Muscle layer of duodenum (tissue), 2 donors: ENCODE measurements at regions not wholly inside any gene's neighbourhood (a gene's known extent, or its start where the extent isn't known, plus 50 kb on each side); places are given as distances from the start of the nearest gene placed in this dataset.

Experiments
- H3K27ac ChIP-seq: one replicate; pipeline ENCODE4 v1.7.0; 2013; ENCODE audit warnings: mild to moderate bottlenecking, low read length
- H3K27me3 ChIP-seq: one replicate; pipeline ENCODE4 v1.7.0; 2013; ENCODE audit warnings: low read depth, mild to moderate bottlenecking, control low read depth, low read length
- H3K36me3 ChIP-seq, 2 donors: one replicate each; pipeline ENCODE4 v1.7.0; 2013; ENCODE audit warnings: low read length in 2 of 2, control low read depth in 1 of 2, mild to moderate bottlenecking in 1 of 2; ENCODE audit not compliant: insufficient read depth in 2 of 2, control insufficient read depth in 1 of 2
- H3K4me1 ChIP-seq, 2 donors: one replicate each; pipeline ENCODE4 v1.7.0; 2013; ENCODE audit warnings: low read length in 2 of 2, mild to moderate bottlenecking in 2 of 2, control low read depth in 1 of 2, moderate library complexity in 1 of 2; ENCODE audit not compliant: insufficient read depth in 2 of 2, control insufficient read depth in 1 of 2
- H3K4me3 ChIP-seq, 2 donors: one replicate each; pipeline ENCODE4 v1.7.0; 2013; ENCODE audit warnings: low read length in 2 of 2, low read depth in 1 of 2, mild to moderate bottlenecking in 1 of 2
- H3K9me3 ChIP-seq, 2 donors: one replicate each; pipeline ENCODE4 v1.7.0; 2013; ENCODE audit warnings: low read length in 2 of 2, control low read depth in 1 of 2, mild to moderate bottlenecking in 1 of 2; ENCODE audit not compliant: control insufficient read depth in 1 of 2
- donor health status: healthy.

GRCh38 chr10:34032564-34032963 is 698.1 kb upstream of the NRP1 start:
- no peak overlapping the region for H3K4me3 ChIP-seq
- H3K27me3 ChIP-seq = no peaks in the 10 kb centered on the region
- H3K4me1 ChIP-seq = peaks cover 0 to 11% of the 10 kb centered on the region in 2 donors
- no peaks in the 10 kb centered on the region for H3K36me3 ChIP-seq
- no peak overlapping the region for H3K27ac ChIP-seq
- no peaks in the 10 kb centered on the region for H3K9me3 ChIP-seq

- H3K36me3 ChIP-seq = no peaks in the 10 kb centered on the region
- H3K27me3 ChIP-seq = no peaks in the 10 kb centered on the region
- peaks cover 0 to 11% of the 10 kb centered on the region in 2 donors for H3K4me1 ChIP-seq
- H3K4me3 ChIP-seq = no peak overlapping the region
- H3K27ac ChIP-seq = no peak overlapping the region
- no peaks in the 10 kb centered on the region for H3K9me3 ChIP-seq
These were observed 696.9 kb upstream of the NRP1 start for GRCh38 chr10:34031400-34031799.

GRCh38 chr10:34029455-34029854 is 695.0 kb upstream of the NRP1 start:
- H3K36me3 ChIP-seq = no peaks in the 10 kb centered on the region
- peaks cover 0 to 3% of the 10 kb centered on the region in 2 donors for H3K9me3 ChIP-seq
- H3K27ac ChIP-seq = no peak overlapping the region
- H3K27me3 ChIP-seq = no peaks in the 10 kb centered on the region
- H3K4me3 ChIP-seq = no peak overlapping the region
- H3K4me1 ChIP-seq = peaks cover 0 to 11% of the 10 kb centered on the region in 2 donors

GRCh38 chr10:34028936-34029335 is 694.5 kb upstream of the NRP1 start:
- Histone ChIP-seq H3K27ac (no peak overlapping the region), H3K36me3 (no peaks in the 10 kb centered on the region), H3K9me3 (peaks cover 0 to 3% of the 10 kb centered on the region in 2 donors), H3K4me3 (no peak overlapping the region), H3K27me3 (no peaks in the 10 kb centered on the region), H3K4me1 (peaks cover 0 to 11% of the 10 kb centered on the region in 2 donors)

GRCh38 chr10:34024693-34025425 is 690.4 kb upstream of the NRP1 start:
- H3K4me1 ChIP-seq = no peaks in the 10 kb centered on the region
- no peak overlapping the region for H3K27ac ChIP-seq
- H3K36me3 ChIP-seq = no peaks in the 10 kb centered on the region
- H3K9me3 ChIP-seq = peaks cover 0 to 3% of the 10 kb centered on the region in 2 donors
- H3K4me3 ChIP-seq = no peak overlapping the region
- no peaks in the 10 kb centered on the region for H3K27me3 ChIP-seq

GRCh38 chr10:34024282-34024681 is 689.8 kb upstream of the NRP1 start:
- Histone ChIP-seq H3K27me3 (no peaks in the 10 kb centered on the region), H3K27ac (no peak overlapping the region), H3K4me1 (no peaks in the 10 kb centered on the region), H3K9me3 (peaks cover 0 to 3% of the 10 kb centered on the region in 2 donors), H3K36me3 (no peaks in the 10 kb centered on the region), H3K4me3 (no peak overlapping the region)

GRCh38 chr10:34022195-34022594 is 687.7 kb upstream of the NRP1 start:
- Histone ChIP-seq H3K4me3 (no peak overlapping the region), H3K9me3 (peaks cover 0 to 3% of the 10 kb centered on the region in 2 donors), H3K27me3 (no peaks in the 10 kb centered on the region), H3K36me3 (no peaks in the 10 kb centered on the region), H3K27ac (no peak overlapping the region), H3K4me1 (no peaks in the 10 kb centered on the region)

GRCh38 chr10:34018784-34019183 is 684.3 kb upstream of the NRP1 start:
- Histone ChIP-seq H3K4me1 (no peaks in the 10 kb centered on the region), H3K27ac (no peak overlapping the region), H3K27me3 (no peaks in the 10 kb centered on the region), H3K9me3 (no peaks in the 10 kb centered on the region), H3K36me3 (no peaks in the 10 kb centered on the region), H3K4me3 (no peak overlapping the region)

GRCh38 chr10:34018129-34018528 is 683.7 kb upstream of the NRP1 start:
- H3K4me1 ChIP-seq = no peaks in the 10 kb centered on the region
- no peaks in the 10 kb centered on the region for H3K36me3 ChIP-seq
- no peak overlapping the region for H3K27ac ChIP-seq

GRCh38 chr10:34017281-34017680 is 682.8 kb upstream of the NRP1 start:
- H3K36me3 ChIP-seq = no peaks in the 10 kb centered on the region
- no peaks in the 10 kb centered on the region for H3K27me3 ChIP-seq
- H3K27ac ChIP-seq = no peak overlapping the region
- H3K4me3 ChIP-seq = no peak overlapping the region
- no peaks in the 10 kb centered on the region for H3K9me3 ChIP-seq
- no peaks in the 10 kb centered on the region for H3K4me1 ChIP-seq

More at GRCh38 chr10:34018129-34018528, 683.7 kb upstream of the NRP1 start:
- Histone ChIP-seq H3K27me3 (no peaks in the 10 kb centered on the region), H3K9me3 (no peaks in the 10 kb centered on the region), H3K4me3 (no peak overlapping the region)

GRCh38 chr10:34016576-34016975 is 682.1 kb upstream of the NRP1 start:
- Histone ChIP-seq H3K36me3 (no peaks in the 10 kb centered on the region), H3K27me3 (no peaks in the 10 kb centered on the region), H3K9me3 (no peaks in the 10 kb centered on the region), H3K4me3 (no peak overlapping the region), H3K4me1 (no peaks in the 10 kb centered on the region), H3K27ac (no peak overlapping the region)

- Histone ChIP-seq H3K27me3 (no peaks in the 10 kb centered on the region), H3K36me3 (no peaks in the 10 kb centered on the region), H3K4me3 (no peak overlapping the region), H3K9me3 (no peaks in the 10 kb centered on the region), H3K27ac (no peak overlapping the region), H3K4me1 (no peaks in the 10 kb centered on the region)
These were observed 681.2 kb upstream of the NRP1 start for GRCh38 chr10:34015700-34016099.
